A673 (cell line): ENCODE measurements at regions not wholly inside any gene's neighbourhood (a gene's known extent, or its start where the extent isn't known, plus 50 kb on each side); places are given as distances from the start of the nearest gene placed in this dataset.

ENCODE experiments used
- EZH2 ChIP-seq: fragments of 200-600 bp; sonication (generic); IDR thresholded peaks from 2 replicates; pipeline ENCODE4 v1.6.1; 2017; ENCODE audit warnings: borderline replicate concordance, low read depth, mild to moderate bottlenecking, mixed read lengths, antibody characterized with exemption, low read length; ENCODE audit not compliant: poor library complexity, severe bottlenecking
- TF ChIP-seq, protein P1 (sequence below): fragments of 300-800, 200-600 bp; sonication (generic); conservative IDR thresholded peaks from 2 replicates; pipeline ENCODE4 v1.5.1; 2017; ENCODE audit warnings: low read depth, mild to moderate bottlenecking, antibody characterized with exemption, low read length, moderate library complexity, mixed read lengths

DNA sequence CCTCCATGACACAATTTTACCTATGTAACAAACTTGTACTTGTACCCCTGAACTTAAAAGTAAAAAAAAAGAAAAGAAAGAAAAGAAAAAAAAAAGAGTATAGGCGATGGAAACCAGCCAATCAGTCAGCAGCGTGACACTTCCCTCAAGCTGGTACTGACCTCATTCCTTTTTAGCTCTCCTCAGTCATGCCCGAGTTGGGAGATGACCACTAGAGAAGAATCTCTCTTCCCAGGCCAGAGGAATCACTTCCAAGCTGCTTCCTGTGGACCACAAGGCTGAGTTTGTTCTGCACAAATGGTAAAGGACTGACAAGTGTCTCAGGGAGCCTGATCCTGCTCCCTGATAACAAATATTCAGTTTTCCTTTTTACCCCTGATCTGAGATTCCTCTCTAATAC is 313.5 kb upstream of the ESRRG start:
- TF ChIP-seq, protein P1, sequence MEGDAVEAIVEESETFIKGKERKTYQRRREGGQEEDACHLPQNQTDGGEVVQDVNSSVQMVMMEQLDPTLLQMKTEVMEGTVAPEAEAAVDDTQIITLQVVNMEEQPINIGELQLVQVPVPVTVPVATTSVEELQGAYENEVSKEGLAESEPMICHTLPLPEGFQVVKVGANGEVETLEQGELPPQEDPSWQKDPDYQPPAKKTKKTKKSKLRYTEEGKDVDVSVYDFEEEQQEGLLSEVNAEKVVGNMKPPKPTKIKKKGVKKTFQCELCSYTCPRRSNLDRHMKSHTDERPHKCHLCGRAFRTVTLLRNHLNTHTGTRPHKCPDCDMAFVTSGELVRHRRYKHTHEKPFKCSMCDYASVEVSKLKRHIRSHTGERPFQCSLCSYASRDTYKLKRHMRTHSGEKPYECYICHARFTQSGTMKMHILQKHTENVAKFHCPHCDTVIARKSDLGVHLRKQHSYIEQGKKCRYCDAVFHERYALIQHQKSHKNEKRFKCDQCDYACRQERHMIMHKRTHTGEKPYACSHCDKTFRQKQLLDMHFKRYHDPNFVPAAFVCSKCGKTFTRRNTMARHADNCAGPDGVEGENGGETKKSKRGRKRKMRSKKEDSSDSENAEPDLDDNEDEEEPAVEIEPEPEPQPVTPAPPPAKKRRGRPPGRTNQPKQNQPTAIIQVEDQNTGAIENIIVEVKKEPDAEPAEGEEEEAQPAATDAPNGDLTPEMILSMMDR = no peak
- no peak for TF ChIP-seq EZH2
